Activated naive CD8-positive, alpha-beta T cell (primary cell): ENCODE measurements at regions not wholly inside any gene's neighbourhood (a gene's known extent, or its start where the extent isn't known, plus 50 kb on each side); places are given as distances from the start of the nearest gene placed in this dataset.

ENCODE experiments used
- H3K27ac Mint-ChIP-seq: one replicate; pipeline ENCODE4 v1.8.0; 2021; ENCODE audit warnings: mixed read lengths
- H3K27me3 Mint-ChIP-seq: one replicate; pipeline ENCODE4 v1.8.0; 2021; ENCODE audit warnings: mixed read lengths
- H3K36me3 Mint-ChIP-seq: one replicate; pipeline ENCODE4 v1.8.0; 2021; ENCODE audit warnings: mixed read lengths
- H3K4me1 Mint-ChIP-seq: one replicate; pipeline ENCODE4 v1.8.0; 2021; ENCODE audit warnings: low read depth, mixed read lengths
- H3K4me3 Mint-ChIP-seq: one replicate; pipeline ENCODE4 v1.8.0; 2021; ENCODE audit warnings: mild to moderate bottlenecking, mixed read lengths
- H3K9me3 Mint-ChIP-seq: one replicate; pipeline ENCODE4 v1.8.0; 2021; ENCODE audit warnings: low read depth, mixed read lengths

DNA sequence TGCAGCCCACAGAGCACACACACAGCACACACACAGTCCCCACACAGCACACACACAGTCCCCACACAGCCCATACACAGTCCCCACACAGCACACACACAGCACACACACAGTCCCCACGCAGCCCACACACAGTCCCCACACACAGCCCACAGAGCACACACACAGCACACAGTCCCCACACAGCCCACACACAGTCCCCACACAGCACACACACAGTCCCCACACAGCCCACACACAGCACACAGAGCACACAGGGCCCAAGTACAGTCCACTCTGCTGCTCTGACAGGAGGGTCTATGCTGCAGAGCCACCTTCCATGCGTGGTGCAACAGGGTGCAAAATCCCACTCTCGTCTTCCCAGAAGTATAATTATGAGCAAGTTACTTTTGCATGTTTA lies 240.5 kb upstream of the SALL3 start:
- H3K36me3 Mint-ChIP-seq, result no peaks in the 10 kb centered on the region
- H3K4me1 Mint-ChIP-seq, result no peaks in the 10 kb centered on the region
- peaks cover 1% of the 10 kb centered on the region for H3K27me3 Mint-ChIP-seq

GRCh38 chr18:78739882-78740677 lies 239.5 kb upstream of the SALL3 start:
- Mint-ChIP-seq H3K4me1 (no peaks in the 10 kb centered on the region), H3K4me3 (no peak overlapping the region), H3K9me3 (no peaks in the 10 kb centered on the region), H3K27me3 (peaks cover 1% of the 10 kb centered on the region), H3K27ac (no peak overlapping the region), H3K36me3 (no peaks in the 10 kb centered on the region)

More for the DNA sequence above, 240.5 kb upstream of the SALL3 start:
- Mint-ChIP-seq H3K4me3 (no peak overlapping the region), H3K27ac (no peak overlapping the region), H3K9me3 (no peaks in the 10 kb centered on the region)

- no peaks in the 10 kb centered on the region for H3K36me3 Mint-ChIP-seq
- peaks cover 1% of the 10 kb centered on the region for H3K27me3 Mint-ChIP-seq
- H3K9me3 Mint-ChIP-seq, result no peaks in the 10 kb centered on the region
- H3K4me1 Mint-ChIP-seq, result no peaks in the 10 kb centered on the region
- no peak overlapping the region for H3K4me3 Mint-ChIP-seq
- no peak overlapping the region for H3K27ac Mint-ChIP-seq
These were observed 238.7 kb upstream of the SALL3 start for GRCh38 chr18:78740876-78741275.

DNA sequence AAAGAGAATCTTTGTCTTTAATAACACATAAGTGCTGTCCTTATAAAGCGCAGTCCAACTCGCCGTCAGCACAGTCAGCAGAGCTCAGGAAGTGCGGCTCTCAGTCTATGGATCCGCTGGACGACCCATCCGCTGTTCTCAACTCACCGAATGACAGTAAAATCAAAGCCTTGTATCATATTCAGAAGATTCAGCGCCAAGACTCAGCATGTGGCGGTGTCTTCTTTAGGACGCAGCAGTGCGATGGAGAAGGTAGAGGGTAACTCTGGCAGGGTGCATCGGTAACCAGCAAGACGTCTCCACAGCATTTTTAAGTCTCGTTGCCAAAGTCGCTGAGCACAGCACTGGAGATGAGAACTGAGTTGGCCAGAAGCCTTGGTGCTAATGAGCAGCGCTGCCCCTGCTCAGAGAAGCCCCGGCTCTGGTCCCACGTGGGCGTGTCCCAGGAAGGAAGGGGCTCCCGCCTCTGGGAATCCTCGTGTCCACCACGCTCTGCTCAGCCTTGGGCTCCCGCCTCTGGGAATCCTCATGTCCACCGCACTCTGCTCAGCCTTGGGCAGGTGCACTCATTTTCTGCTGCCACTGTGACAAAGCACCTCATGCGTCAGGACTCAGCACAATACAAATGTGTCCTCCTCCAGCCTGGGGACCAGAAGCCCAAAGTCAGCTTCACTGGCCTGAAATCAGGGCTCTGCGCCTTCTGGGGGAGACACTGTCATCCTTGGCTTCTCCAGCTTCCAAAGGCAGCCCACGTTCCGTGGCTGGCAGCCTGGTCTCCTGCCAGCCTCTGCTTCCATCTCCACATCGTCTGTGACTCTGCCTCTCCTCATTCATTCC lies 238.0 kb upstream of the SALL3 start:
- Mint-ChIP-seq H3K27ac (no peak overlapping the region), H3K27me3 (peaks cover 1% of the 10 kb centered on the region), H3K36me3 (no peaks in the 10 kb centered on the region), H3K4me3 (no peak overlapping the region), H3K9me3 (no peaks in the 10 kb centered on the region), H3K4me1 (no peaks in the 10 kb centered on the region)

DNA sequence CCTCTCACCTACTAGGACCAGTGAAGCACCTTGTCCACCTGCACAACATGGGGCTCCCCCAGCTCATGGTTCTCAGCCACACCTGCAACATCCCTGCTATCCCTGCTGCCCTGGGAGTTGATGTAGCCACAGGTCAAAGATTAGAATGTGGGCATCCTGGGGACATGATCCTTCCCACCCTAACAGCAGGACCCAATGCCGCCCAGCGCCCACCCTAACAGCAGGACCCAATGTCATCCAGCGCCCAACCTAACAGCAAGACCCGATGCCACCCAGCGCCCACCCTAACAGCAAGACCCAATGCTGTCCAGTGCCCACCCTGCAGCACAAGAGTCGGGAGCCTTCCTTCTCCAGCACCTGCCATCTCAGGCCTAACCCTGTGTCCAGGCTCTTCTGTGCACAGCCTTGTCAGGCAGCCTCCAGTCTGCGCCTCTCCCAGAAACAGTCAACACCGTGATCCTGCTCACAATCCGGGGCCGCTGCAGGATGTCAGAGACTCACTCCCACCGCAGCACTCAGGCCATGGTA lies 237.3 kb upstream of the SALL3 start:
- no peaks in the 10 kb centered on the region for H3K36me3 Mint-ChIP-seq
- H3K4me1 Mint-ChIP-seq, result no peaks in the 10 kb centered on the region
- no peak overlapping the region for H3K27ac Mint-ChIP-seq
- no peak overlapping the region for H3K4me3 Mint-ChIP-seq
- H3K9me3 Mint-ChIP-seq, result no peaks in the 10 kb centered on the region
- peaks cover 4% of the 10 kb centered on the region for H3K27me3 Mint-ChIP-seq

DNA sequence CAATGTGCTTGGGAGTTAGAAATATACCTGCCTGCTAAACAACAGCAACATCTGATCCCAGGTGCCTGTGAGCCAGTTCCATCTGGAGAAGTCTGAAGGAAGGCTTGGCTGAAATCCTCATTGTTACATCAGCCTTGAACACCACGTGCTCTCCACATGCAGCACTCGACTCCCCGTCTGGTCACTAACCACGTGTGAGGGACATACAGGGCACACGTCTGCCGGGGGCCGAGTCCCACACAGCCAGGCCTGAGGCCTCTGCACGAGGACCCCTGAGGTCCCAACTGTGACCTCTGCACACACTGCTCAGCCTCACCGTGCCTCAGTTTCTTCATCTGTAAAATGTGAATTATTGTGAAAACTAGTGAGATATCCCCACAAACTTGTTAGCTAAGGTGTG lies 236.5 kb upstream of the SALL3 start:
- H3K4me1 Mint-ChIP-seq, result no peaks in the 10 kb centered on the region
- no peaks in the 10 kb centered on the region for H3K36me3 Mint-ChIP-seq
- peaks cover 4% of the 10 kb centered on the region for H3K27me3 Mint-ChIP-seq
- H3K4me3 Mint-ChIP-seq, result no peak overlapping the region
- no peaks in the 10 kb centered on the region for H3K9me3 Mint-ChIP-seq
- H3K27ac Mint-ChIP-seq, result no peak overlapping the region

- Mint-ChIP-seq H3K27me3 (peaks cover 7% of the 10 kb centered on the region), H3K4me1 (no peaks in the 10 kb centered on the region), H3K36me3 (no peaks in the 10 kb centered on the region), H3K27ac (no peak overlapping the region), H3K4me3 (no peak overlapping the region), H3K9me3 (no peaks in the 10 kb centered on the region)
These were observed 228.0 kb upstream of the SALL3 start for GRCh38 chr18:78751664-78752063.

- no peak overlapping the region for H3K27ac Mint-ChIP-seq
- H3K4me1 Mint-ChIP-seq, result no peaks in the 10 kb centered on the region
- H3K4me3 Mint-ChIP-seq, result no peak overlapping the region
- H3K27me3 Mint-ChIP-seq, result peaks cover 4% of the 10 kb centered on the region
- no peaks in the 10 kb centered on the region for H3K36me3 Mint-ChIP-seq
- no peaks in the 10 kb centered on the region for H3K9me3 Mint-ChIP-seq
These were observed 226.4 kb upstream of the SALL3 start for GRCh38 chr18:78753240-78753639.

- no peaks in the 10 kb centered on the region for H3K36me3 Mint-ChIP-seq
These were observed 225.1 kb upstream of the SALL3 start for GRCh38 chr18:78754311-78755043.

GRCh38 chr18:78757014-78757413 lies 222.6 kb upstream of the SALL3 start:
- Mint-ChIP-seq H3K27me3 (peaks cover 4% of the 10 kb centered on the region), H3K4me1 (no peaks in the 10 kb centered on the region), H3K4me3 (no peak overlapping the region), H3K27ac (no peak overlapping the region), H3K9me3 (no peaks in the 10 kb centered on the region), H3K36me3 (no peaks in the 10 kb centered on the region)

More at GRCh38 chr18:78754311-78755043, 225.1 kb upstream of the SALL3 start:
- H3K4me1 Mint-ChIP-seq, result no peaks in the 10 kb centered on the region
- H3K27ac Mint-ChIP-seq, result no peak overlapping the region
- no peak overlapping the region for H3K4me3 Mint-ChIP-seq
- peaks cover 4% of the 10 kb centered on the region for H3K27me3 Mint-ChIP-seq
- H3K9me3 Mint-ChIP-seq, result no peaks in the 10 kb centered on the region

DNA sequence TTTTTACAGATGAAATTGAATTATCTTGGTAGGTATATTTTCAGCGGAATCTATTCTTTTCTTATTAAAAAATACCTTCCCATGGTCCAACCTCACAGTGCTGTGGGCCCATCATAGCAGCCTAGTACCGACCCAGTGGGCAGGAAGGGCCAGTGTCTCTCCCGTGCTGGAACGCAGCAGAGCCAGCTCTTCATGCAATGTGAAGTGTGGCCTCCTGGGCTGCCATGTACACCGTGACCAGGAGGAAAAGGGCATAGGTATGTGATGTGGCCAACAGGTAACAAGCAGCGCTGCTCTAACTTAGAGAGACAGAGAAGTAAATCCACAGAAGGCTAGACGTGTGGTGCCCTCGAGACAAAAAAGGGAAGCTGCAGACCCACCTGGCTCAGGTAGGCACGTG lies 221.1 kb upstream of the SALL3 start:
- Mint-ChIP-seq H3K9me3 (no peaks in the 10 kb centered on the region), H3K27ac (no peak overlapping the region), H3K36me3 (no peaks in the 10 kb centered on the region), H3K4me3 (no peak overlapping the region), H3K27me3 (no peaks in the 10 kb centered on the region), H3K4me1 (no peaks in the 10 kb centered on the region)

- Mint-ChIP-seq H3K9me3 (no peaks in the 10 kb centered on the region), H3K27me3 (no peaks in the 10 kb centered on the region), H3K4me1 (no peaks in the 10 kb centered on the region), H3K4me3 (no peak overlapping the region), H3K27ac (no peak overlapping the region), H3K36me3 (no peaks in the 10 kb centered on the region)
These were observed 216.9 kb upstream of the SALL3 start for GRCh38 chr18:78762753-78763152.

- Mint-ChIP-seq H3K27ac (no peak overlapping the region), H3K4me1 (no peaks in the 10 kb centered on the region), H3K27me3 (no peaks in the 10 kb centered on the region), H3K9me3 (no peaks in the 10 kb centered on the region), H3K4me3 (no peak overlapping the region), H3K36me3 (no peaks in the 10 kb centered on the region)
These were observed 215.1 kb upstream of the SALL3 start for GRCh38 chr18:78764544-78764943.

DNA sequence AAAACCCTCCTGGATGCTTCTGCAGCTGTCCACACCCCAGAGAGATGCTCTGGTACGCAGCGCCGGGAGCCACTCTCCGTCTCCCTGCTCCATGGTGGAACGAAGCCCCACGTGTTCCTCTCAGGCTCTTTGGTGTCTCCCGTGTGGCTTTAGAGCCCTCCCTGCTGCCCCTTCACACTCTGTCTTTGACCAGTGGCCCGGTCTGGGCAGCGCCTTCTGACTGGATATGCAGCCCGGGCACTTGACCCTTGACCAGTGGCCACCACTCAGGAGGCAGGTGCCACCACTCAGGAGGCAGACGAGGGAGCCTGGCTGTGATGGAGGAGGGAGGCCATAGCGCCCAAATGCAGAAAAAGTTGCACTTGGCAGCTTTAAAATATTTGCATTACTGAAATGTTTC lies 214.5 kb upstream of the SALL3 start:
- no peak overlapping the region for H3K27ac Mint-ChIP-seq
- H3K9me3 Mint-ChIP-seq, result no peaks in the 10 kb centered on the region
- peaks cover 4% of the 10 kb centered on the region for H3K27me3 Mint-ChIP-seq
- no peak overlapping the region for H3K4me3 Mint-ChIP-seq
- no peaks in the 10 kb centered on the region for H3K36me3 Mint-ChIP-seq
- no peaks in the 10 kb centered on the region for H3K4me1 Mint-ChIP-seq
